ENCODE measurements at regions not wholly inside any gene's neighbourhood (a gene's known extent, or its start where the extent isn't known, plus 50 kb on each side); places are given as distances from the start of the nearest gene placed in this dataset.
"Not testable (repeated sequence)": the region's sequence is repeated elsewhere in the genome, so short reads cannot be mapped to it uniquely, and the experiment has no call there.

DNA sequence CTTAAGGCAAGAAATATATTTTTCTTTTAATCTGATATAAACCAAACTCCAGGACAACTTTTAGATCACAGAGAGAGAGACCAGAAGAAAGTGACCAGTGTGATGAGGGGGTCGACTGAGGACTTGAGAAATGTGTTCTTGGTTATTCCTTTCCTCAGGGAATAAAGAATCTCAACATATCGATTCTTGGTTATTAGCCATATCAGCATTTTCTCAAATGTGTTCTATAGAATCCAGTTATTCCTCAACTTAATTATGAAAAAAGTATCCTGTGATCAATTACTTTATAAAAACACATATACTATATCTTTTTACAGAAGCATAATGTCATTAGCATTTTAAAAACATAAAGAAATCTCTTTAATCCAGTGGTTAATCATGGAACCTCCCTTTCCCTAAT, 222.1 kb upstream of the FAM3C start:
- DNase-seq, result no peak

DNA sequence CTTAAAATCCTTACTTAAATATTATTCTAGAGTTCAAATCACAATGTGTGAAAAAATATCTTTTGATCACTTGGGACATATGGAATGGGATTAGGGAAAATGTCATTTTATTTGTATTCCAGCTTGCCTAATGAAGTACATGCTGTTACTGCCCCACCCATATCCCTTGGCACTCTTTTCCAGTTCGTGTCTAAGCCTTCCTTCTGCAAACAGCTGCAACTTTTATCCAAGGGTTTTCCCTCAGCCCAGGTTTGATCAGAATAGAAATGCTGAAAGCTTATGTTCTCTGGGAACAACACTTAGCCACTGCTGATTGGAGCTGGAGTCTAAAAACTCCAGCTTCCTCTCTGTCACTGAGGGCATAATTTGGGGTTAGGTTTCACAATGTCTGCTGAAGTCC, 214.1 kb upstream of the FAM3C start:
- DNase-seq, result no peak

DNA sequence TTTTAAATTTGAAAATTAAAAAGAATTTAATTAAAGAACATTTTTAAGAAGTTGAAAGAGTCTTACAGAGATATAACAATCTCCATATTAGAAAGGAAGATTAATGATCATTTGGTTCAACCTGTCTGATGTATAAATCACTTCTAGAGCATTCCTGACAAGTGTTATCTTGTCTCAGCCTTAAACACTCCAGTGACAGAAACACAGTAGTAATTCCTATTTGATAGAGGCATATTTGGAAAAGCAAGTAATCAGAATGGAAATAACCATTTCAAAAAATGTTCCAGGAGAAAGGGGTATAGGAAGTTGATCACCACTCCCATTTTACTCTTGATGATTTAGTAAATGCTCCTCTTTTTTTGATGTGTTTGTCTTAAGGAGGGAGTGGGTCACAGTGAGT, 213.1 kb upstream of the FAM3C start:
- DNase-seq, result no peak

DNA sequence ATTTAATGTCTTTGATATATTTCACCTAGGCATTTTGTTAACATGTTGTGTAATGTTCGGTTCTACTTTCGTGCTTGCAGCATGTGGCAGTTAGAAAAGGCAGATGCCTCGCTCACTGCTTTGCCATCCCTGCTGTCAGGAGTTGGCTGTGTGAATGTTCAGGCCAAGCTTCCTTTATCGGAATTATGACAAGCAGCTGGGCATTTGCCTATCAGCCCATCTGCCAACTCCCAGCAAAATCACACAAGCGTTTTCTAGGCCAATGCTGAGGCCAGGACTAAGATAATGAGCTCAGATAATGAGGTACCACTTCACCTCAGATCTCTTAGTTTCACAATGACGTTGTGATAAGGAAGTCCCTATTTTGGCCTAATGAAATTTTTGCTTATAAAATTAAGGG, 212.7 kb upstream of the FAM3C start:
- DNase-seq, result no peak

DNA sequence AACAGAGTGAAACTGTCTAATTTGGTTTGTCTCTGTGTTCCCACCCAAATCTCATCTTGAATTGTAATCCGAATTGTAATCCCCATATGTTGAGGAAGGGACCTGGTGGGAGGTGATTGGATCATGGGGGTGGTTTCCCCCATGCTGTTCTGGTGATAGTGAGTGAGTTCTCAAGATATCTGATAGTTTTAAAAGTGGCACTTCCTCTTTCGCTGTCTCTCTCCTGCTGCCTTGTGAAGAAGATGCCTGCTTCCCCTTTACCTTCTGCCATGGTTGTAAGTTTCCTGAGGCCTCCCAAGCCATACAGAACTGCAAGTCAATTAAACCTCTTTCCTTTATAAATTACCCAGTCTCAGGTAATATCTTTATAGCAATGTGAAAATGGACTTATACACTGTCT, 212.1 kb upstream of the FAM3C start:
- not testable (repeated sequence) for DNase-seq

DNA sequence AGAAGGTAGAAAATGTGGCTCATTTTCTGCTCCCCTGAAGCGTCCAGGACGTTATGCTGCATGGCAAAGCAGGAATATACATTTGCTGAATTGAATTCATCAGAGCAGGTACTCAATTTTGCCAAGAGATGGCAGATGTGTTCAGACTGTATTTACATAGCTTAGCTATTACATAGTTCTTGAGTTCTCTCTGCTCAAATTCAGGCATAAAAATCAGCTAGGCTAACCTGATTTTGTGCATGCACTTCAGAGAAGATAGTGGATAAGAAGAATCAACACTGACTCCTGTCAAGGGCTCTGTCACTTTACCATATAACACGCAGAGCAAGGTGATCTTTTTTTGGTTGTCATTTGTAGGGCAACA, 209.2 kb upstream of the FAM3C start:
- DNase-seq, result peak; percentile 34

DNA sequence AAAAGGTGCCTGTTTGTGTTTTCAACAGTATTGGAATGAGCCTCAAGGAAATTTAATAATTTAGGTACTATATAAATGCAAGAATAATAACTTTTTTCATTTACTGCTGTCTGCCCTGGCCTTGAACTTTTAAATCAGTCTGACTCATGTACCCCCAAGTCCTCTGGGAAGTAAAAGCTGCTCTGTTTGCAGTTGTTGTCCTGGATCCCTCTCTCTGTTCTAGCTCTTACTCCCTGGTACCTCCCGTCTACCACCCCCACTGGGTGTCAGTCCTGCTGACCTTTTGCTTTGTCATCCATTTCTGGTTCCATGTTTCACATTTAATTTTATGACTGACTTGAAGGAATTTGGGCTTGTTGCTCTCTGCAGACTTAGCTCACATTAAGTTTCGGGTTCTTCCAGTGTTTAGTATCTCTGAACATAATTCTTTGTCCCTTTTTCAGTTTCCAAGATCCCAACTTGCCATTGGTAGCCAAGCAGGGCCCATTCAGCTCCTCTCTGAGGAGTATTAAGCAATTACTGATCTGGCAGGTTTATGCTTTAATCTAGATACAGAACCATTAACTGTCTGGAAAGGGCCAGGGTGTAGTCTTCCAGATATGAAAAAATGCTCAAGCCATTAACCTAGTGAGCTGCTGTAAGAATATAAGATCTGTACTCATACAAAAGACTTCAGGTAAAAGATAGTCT, 208.7 kb upstream of the FAM3C start:
- no peak for DNase-seq

DNA sequence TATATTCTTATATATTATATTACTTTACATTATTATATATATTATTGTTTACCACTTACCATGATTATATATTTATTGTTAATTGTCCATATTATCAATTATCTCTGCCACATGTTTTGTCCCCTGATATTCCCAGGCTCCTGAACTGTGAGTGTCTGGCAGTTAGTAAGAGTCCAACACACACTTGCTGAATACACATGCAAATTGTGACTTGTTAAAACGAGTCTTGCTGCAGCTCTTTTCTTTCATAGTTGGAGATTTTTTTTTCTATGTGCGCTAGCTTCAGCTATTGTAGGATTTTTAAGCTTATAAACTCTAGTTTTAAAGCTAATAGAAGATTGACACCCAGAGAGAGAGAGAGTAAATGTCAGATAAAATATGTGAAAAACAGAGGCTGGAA, 207.8 kb upstream of the FAM3C start:
- DNase-seq, result no peak

DNA sequence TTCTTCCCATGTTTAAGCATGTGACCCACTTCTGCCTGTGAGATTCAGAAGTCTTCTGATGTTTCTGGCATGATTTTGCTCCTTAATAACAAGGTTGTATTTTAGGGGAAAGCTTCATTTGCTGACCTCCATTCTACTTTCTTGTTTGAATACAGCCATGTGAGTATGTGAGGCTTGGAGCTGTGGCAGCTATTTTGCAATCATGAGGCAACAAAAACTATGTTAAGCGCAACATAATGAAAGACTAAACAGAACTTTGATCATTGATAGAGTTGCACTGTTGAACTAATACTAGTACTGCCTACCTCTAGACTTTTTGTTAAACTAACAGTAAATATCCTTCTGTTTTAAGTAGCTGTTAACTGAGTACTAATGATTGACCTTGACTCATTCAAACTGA, 203.8 kb upstream of the FAM3C start:
- DNase-seq, result no peak

DNA sequence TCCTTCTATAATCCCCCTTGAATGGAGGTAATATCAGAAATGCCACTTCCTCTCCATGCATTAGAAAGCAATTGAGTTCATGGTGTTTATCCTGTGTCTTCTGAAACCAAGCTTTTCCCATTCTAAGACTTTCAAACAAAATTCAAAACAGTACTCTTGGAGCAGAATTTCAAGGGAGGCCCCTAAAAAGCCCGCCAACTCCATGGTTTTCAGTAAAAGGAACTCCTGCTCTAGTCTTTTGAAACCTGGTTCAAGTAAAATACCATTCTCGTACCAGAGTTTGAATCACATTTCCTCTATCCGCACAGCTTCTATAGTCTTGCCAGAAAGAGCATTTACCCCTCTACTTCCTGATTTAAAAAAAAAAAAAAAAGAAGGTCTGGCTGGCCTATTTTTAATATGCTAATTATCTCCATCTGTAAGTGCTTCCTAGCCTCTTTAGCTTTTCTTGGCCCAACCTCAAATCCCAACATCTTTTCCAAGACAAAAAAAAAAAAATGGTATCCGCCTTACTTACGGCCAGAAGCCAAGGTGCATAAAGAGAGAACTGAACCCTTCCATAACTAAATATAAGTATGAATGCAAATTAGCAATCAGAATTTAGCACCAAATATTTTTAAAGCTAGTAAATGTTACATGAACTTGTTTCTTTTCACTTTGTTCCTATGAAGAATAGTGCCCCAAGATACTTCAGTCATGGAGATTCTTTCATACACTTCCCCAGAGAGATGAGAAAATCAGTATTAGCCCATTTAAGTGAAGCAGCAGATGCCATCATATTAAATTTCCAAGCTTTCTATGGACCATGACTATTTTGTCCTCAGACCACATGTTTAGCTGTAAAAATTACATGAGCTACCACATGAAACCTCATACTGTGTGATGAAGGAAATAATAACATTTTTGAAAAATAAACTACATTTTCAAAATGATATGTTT, 199.9 kb upstream of the FAM3C start:
- no peak for DNase-seq

DNA sequence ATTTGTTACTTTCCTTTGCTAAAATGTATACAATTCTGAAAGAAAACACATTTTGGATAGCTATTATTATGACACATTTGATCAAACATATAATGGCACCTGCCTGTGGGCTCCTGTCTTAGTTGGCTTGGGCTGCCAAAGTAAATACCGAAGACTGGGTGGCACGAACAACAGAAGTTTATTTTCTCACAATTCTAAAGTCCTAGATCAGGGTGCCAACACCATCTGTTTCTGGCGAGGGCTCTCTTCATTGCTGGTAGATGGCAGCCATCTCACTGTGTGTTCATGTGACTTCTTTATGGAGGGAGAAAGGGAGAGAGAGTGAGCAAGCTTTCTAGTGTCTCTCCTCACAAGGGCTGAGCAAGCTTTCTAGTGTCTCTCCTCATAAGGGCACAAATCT, 195.8 kb upstream of the FAM3C start:
- DNase-seq, result no peak

DNA sequence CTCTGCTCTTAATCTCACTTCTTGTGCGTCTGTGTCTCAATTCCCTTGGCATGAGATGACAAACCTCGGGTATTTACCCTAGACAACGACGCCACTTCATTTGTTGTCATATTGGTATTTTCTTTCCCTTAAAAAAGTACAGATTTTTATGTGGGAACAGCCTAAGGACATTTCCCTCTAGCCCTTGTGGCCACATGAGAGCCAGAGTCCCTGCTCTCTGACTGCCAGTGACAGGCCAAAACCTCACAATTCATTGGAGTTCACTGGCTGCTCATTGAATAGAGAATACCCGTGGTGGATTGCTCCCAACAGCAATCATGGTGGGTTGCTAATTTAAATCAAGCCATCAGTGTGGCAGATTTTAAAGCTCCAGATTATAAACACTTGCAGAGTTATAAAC, 191.3 kb upstream of the FAM3C start:
- DNase-seq, result no peak

DNA sequence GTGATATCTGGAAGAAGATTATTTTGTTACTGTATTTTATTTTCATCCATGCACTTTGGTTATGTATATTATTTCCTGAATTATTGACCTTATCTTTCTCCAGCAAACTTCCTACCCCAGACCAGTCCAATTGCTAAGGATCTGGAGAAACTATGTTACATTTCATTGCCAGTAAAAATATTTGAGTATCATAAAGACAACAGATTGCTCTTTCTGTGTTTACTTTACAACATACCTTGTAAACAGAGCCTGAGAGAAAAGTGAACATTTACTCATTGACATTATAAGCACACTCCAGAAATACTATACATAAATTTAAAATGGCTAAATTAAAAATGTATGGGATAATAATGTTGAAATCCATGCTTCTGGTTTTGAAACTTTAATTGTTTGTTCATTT, 186.2 kb upstream of the FAM3C start:
- DNase-seq, result no peak

DNA sequence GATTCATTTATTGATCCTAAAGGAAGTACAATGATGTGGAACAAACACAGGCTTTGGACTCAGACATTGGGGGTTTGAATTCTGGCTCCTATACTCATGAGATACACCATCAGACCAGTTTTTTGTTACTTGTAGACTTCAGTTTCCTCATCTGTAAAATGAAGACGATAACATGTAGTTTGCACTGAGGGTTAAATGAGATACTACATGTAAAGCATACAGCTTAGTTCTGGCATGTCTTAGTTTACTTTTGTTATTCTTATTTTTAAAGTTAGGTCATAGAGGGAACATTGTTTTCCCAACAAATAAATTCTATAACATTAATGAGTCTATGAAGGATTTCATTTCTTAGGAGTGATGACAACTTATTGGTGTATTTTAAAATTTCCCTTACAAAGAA, 183.5 kb upstream of the FAM3C start:
- DNase-seq, result no peak

DNA sequence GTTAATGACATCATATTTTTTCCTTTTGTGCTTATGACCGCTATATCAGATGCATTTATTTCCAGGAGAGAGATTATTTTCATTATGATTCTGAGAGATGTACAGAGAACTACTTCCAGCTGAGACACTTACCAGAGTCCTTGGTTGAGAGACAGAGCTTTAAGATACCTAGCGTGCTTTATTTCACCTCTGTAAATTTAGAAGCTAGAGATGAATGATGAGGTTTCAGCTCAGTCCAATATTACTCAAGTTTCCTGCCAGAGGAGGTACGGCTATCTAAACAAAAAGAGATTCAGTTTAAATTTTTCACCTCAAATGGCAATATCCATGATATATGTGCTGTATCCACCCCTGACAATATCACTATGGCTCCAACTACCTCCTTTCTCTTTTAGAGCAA, 182.6 kb upstream of the FAM3C start:
- no peak for DNase-seq

DNA sequence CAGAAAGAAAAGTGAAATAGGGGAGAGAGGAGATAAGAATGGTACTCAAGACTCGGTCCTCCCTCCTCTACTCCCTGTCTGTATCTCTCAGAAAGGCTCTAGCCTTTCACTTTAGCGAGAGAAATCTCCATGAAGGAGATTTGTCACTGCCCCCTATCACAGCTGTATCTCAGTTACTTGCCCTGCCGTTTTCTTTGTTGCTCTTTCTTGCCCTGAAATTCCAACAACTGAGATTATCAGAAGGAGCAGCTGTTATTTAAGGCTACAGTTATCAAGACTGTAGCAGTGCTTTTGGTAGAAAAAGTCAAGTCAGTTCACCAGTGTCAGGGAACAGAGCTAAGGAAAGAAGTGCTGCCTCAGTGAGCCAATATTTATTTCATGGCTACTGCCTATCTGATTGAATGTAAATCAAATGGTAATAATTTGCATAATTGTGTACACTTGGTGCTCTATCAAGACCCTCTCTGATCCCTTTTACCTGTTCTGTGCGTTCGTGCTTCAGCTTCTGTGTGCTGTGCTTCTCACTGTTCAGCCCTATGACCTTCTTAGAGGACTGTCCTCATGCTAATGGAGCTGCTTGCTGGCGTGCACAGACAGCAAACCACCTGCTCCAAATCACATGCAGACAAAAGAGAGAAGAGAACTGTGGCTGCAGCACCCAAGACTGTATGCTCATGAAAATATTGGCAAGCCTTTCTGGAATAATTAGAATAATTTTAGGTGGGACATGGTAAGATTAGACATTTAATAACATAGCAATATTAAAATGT, 180.2 kb upstream of the FAM3C start:
- DNase-seq, result peak; percentile 47

DNA sequence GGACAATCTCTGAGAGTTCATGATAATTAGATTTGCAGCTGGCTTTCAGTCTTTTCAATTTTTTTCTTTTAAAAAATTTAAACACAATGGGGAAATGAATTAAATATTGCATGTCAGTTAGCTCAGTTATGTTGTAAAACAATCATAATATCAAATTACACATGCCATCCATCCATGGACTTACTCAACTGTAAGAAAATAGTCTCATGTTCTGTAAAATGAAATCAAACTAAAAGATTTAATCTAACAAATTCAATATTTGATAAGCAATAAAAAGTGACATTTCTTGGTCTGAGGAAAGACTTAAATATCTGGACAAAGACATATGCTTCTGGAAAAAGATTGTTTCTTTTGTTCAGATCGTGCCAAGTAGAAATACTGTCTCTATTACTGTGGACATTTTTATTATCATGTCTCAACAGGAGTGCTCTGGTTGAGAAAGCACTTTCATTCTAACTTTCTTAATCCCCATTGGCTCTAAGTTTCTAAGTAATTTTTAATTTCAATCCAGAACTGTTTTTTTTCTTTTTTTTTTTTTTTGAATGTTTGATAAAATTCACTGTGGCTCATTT, 179.2 kb upstream of the FAM3C start:
- peak; percentile 20 for DNase-seq

DNA sequence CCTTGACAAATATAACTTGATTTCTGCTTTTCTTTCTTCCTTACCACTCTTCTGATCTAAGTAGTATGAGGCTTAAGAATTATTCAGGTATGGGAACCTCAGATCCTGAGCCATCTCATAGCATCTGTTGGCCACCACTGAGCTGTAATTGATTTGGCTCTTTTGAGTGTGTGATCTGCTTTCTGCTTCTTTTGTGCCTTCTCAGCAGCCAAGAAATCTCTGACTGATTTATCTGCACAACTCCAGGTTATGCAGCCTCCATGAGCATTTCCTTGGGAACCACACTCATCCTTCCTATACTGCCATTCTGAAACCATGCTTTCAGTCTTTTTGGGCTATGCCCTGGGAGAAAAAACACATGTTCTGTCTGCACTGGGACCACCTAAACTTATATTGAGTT, 178.0 kb upstream of the FAM3C start:
- DNase-seq, result no peak

DNA sequence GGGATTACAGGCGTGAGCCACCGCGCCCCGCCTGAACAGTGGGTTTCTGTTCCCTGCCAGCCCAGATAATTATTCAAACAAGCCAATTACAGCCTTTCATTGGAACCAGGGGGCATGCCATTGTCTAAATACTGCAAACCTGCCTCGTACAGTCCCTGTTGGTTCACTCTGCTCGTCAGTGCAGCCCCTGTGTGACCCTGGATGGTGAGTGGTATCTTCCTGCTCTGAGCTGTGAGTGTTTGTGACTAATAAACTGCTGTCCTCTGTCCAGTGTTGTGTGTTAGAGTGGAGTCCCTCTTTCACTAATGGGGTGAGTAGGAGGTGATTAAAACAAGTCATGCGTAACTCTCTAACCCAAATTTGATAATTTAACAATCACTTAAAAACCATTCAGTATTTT, 176.5 kb upstream of the FAM3C start:
- no peak for DNase-seq

DNA sequence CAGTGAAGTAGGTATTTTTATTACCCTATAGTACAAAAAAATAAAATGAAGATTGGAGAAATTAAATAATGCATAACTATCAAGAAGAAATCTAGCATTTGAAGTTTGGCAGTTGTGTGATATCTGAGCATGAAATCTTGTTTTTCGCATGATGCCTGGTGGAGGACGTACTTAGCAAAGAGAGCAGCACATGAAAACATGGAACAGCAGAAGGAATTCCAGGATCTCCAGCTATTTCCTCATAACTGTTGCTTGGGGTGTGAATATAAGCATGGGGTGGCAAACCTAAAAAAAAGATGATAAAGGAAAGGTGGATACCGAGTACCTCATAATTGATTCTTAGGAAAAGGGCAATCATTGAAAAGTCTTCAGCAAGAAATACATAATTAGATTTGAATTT, 174.3 kb upstream of the FAM3C start:
- DNase-seq, result no peak

DNA sequence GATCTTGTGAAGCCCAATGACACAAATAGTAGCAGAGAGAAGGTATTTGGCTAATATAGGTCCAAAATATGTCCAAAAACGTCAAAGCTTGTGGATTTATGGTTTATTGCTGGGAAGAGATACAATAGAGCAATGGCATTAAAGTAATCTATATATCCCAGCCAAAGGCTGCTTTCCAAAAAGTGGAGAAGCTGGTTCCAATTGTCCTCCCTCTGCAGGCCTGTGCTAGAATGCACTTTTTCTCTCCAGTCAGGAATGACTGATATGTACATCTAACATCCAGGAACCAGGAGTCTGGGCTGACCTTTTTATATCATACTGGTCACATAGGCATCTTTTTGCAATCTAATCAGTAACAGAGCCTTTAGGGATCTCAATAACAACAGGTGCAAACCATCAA, 167.1 kb upstream of the FAM3C start:
- no peak for DNase-seq

DNA sequence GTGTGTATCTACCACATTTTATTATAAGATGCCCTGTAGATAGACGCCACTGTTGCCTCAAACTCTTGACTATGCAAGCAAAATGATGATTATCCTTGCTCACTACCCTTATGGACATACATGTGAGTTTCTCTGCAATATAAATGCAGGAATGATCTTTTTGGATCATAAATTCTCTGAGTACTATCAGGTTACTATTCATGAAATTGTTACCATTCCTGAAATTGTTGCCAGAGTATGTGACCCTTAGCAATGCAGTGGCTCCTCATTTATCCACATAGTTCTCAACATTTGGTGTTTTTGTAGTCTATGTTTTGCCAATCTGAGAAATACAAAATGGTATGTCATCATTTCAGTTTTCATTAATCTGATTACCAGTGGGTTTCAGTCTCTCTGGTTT, 166.2 kb upstream of the FAM3C start:
- no peak for DNase-seq

DNA sequence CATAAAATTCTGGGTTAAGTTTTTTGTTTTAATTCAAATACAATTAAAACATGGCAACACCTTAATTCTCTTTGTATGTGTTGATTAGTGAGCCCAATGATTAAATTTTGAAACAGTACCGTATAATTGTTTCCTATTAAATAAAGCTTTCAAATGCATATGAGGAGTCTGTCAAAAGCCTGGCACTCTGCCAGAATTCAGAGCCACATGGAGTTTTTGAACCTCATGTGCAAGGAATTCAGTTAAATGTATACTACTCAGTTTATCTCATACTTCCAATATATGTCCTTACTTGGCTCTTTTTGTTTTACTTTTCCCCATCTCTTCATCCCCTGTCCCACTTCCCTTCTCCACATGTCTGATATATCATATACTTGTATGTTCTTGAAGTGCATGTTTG, 165.6 kb upstream of the FAM3C start:
- peak; percentile 65 for DNase-seq

All from COR-L47 (cell line).